ENCODE measurements at regions not wholly inside any gene's neighbourhood (a gene's known extent, or its start where the extent isn't known, plus 50 kb on each side); places are given as distances from the start of the nearest gene placed in this dataset.

- no peak overlapping the region for H2BK120ac ChIP-seq (ENCODE audit: low read depth, low read length)
- no peak overlapping the region for H2BK12ac ChIP-seq (ENCODE audit: low read length in 2 of 2)
- no peak overlapping the region for H3K4ac ChIP-seq (ENCODE audit: low read depth in 1 of 2, low read length in 2 of 2)
- H3K4me1 ChIP-seq (ENCODE audit: control insufficient read depth, insufficient read depth, low read depth, low read length), result no peaks in the 10 kb centered on the region
- no peak overlapping the region for H2BK15ac ChIP-seq (ENCODE audit: low read depth, poor library complexity, severe bottlenecking)
- no peaks in the 10 kb centered on the region for H3K79me1 ChIP-seq (replicated peaks; ENCODE audit: low read length, poor library complexity, severe bottlenecking)
- no peak overlapping the region for H3K18ac ChIP-seq (ENCODE audit: low read depth in 1 of 2, low read length in 2 of 2)
- DNase-seq, result no peak
- no peak overlapping the region for H3K4me2 ChIP-seq (ENCODE audit: low read length, poor library complexity, severe bottlenecking)
- H2AFZ ChIP-seq (ENCODE audit: low read depth, low read length), result no peak overlapping the region
- H3K9ac ChIP-seq (ENCODE audit: low read length), result no peak overlapping the region
- no peak overlapping the region for H3K14ac ChIP-seq (ENCODE audit: low read length in 2 of 2)
- H4K91ac ChIP-seq (ENCODE audit: low read length), result no peak overlapping the region
- no peak overlapping the region for H2AK5ac ChIP-seq (ENCODE audit: low read length, severe bottlenecking)
- no peak overlapping the region for H3K4me3 ChIP-seq (ENCODE audit: insufficient read depth in 1 of 2, low read depth in 1 of 2, low read length in 2 of 2)
- H4K8ac ChIP-seq (ENCODE audit: low read length), result no peak overlapping the region
- no peak overlapping the region for H2BK5ac ChIP-seq (ENCODE audit: low read depth, low read length, poor library complexity, severe bottlenecking)
- H3K27me3 ChIP-seq (ENCODE audit: control insufficient read depth in 1 of 2, insufficient read depth in 1 of 2, low read length in 2 of 2), result no peaks in the 10 kb centered on the region
- no peaks in the 10 kb centered on the region for H3K36me3 ChIP-seq (ENCODE audit: control insufficient read depth in 1 of 2, insufficient read depth in 2 of 2, low read depth in 1 of 2, low read length in 2 of 2)
- H3K27ac ChIP-seq (ENCODE audit: low read length, poor library complexity, severe bottlenecking), result no peak overlapping the region
- no peaks in the 10 kb centered on the region for H3K9me3 ChIP-seq (ENCODE audit: control insufficient read depth, low read length)
- H3K23ac ChIP-seq (ENCODE audit: low read length in 2 of 2), result no peak overlapping the region
- WGBS, result 100% methylated on average over 4 of the region's 4 CpGs
These were observed 81.5 kb upstream of the PLEKHG7 start for GRCh38 chr12:92621312-92621711.

DNA sequence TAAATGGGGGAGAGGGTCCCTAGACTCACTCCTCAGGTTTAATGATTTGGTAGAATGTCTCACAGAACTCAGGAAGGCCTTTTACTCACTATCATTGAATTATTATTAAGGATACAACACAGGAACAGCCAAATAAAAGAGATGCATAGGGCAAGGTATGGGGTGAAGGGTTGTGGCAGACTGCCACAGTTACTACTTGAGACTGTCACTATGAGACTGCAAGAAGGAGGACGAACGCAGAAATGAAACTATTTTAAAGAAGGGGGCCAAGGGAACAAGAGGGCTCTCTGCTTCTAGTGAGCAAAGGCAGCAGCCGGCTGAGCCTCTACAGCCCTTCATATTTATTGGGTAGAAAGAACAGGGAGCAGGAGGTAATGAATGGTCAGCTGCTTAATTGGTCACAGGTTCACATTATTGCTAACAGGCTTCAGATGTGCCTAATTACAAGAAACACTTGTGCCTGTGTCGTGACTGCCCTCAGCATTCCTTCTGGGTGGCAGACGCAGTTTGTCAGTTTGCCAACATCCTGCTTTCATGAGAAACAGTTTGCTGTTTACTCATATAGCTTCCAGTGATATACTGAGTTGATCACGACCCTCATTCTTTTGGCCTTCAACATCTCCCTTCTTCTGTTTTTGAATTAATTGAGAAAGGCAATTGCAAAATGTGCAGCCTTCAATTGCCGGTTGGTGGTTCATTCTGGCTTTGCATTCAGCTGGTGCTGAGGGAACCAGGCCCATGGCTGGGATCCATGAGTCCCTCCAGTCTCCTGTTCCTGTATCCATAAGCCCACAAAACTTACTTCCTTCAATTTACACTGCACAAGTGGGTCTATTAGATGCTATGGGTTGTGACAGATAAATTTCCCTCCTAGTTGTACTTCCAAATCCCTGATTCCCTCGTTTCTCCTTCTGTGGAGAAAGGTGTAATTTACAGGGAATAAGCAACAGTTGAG is 82.8 kb upstream of the PLEKHG7 start:
- H3K9me3 ChIP-seq (ENCODE audit: control insufficient read depth, low read length), result no peaks in the 10 kb centered on the region

DNA sequence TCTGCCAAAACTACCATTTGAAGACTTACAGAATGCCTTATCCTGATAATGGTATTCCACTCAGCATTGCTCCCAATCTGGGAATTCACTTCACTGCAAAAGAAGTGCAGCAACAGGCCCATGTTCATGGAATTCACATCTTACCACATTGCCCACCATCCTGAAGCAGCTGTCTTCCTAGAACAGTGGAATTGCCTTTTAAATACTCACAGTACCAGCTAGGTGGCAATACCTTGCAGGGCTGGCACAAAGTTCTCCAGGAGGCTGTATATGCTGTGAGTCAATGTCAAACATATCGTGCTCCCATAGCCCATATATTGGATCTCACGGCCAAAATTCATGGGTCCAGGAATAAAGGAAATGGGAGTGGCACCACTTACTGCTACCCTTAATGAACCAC is 83.8 kb upstream of the PLEKHG7 start:
- Histone ChIP-seq H3K18ac (ENCODE audit: low read depth in 1 of 2, low read length in 2 of 2) (no peak overlapping the region), H2BK5ac (ENCODE audit: low read depth, low read length, poor library complexity, severe bottlenecking) (no peak overlapping the region), H3K36me3 (ENCODE audit: control insufficient read depth in 1 of 2, insufficient read depth in 2 of 2, low read depth in 1 of 2, low read length in 2 of 2) (no peaks in the 10 kb centered on the region), H3K79me1 (replicated peaks; ENCODE audit: low read length, poor library complexity, severe bottlenecking) (no peaks in the 10 kb centered on the region), H3K27ac (ENCODE audit: low read length, poor library complexity, severe bottlenecking) (no peak overlapping the region), H3K4me1 (ENCODE audit: control insufficient read depth, insufficient read depth, low read depth, low read length) (no peaks in the 10 kb centered on the region), H2BK15ac (ENCODE audit: low read depth, poor library complexity, severe bottlenecking) (no peak overlapping the region), H3K27me3 (ENCODE audit: control insufficient read depth in 1 of 2, insufficient read depth in 1 of 2, low read length in 2 of 2) (no peaks in the 10 kb centered on the region), H2BK120ac (ENCODE audit: low read depth, low read length) (no peak overlapping the region), H3K4me3 (ENCODE audit: insufficient read depth in 1 of 2, low read depth in 1 of 2, low read length in 2 of 2) (no peak overlapping the region), H3K23ac (ENCODE audit: low read length in 2 of 2) (no peak overlapping the region), H2BK12ac (ENCODE audit: low read length in 2 of 2) (peak overlapping the region in 1 of 2 experiments; percentile 44), H4K8ac (ENCODE audit: low read length) (no peak overlapping the region), H3K14ac (ENCODE audit: low read length in 2 of 2) (no peak overlapping the region), H3K9ac (ENCODE audit: low read length) (no peak overlapping the region), H3K4ac (ENCODE audit: low read depth in 1 of 2, low read length in 2 of 2) (no peak overlapping the region), H2AK5ac (ENCODE audit: low read length, severe bottlenecking) (no peak overlapping the region), H4K91ac (ENCODE audit: low read length) (no peak overlapping the region), H3K4me2 (ENCODE audit: low read length, poor library complexity, severe bottlenecking) (no peak overlapping the region), H3K9me3 (ENCODE audit: control insufficient read depth, low read length) (no peaks in the 10 kb centered on the region), H2AFZ (ENCODE audit: low read depth, low read length) (no peak overlapping the region)
- no peak for DNase-seq
- 98% methylated on average over 2 of the region's 2 CpGs for WGBS

More for the DNA sequence above, 82.8 kb upstream of the PLEKHG7 start:
- no peak overlapping the region for H4K91ac ChIP-seq (ENCODE audit: low read length)
- no peak overlapping the region for H2BK15ac ChIP-seq (ENCODE audit: low read depth, poor library complexity, severe bottlenecking)
- peak; percentile 34 for DNase-seq
- no peaks in the 10 kb centered on the region for H3K27me3 ChIP-seq (ENCODE audit: control insufficient read depth in 1 of 2, insufficient read depth in 1 of 2, low read length in 2 of 2)
- no peak overlapping the region for H3K4me2 ChIP-seq (ENCODE audit: low read length, poor library complexity, severe bottlenecking)
- no peak overlapping the region for H2AK5ac ChIP-seq (ENCODE audit: low read length, severe bottlenecking)
- no peak overlapping the region for H2BK120ac ChIP-seq (ENCODE audit: low read depth, low read length)
- no peaks in the 10 kb centered on the region for H3K36me3 ChIP-seq (ENCODE audit: control insufficient read depth in 1 of 2, insufficient read depth in 2 of 2, low read depth in 1 of 2, low read length in 2 of 2)
- no peak overlapping the region for H2BK12ac ChIP-seq (ENCODE audit: low read length in 2 of 2)
- H2AFZ ChIP-seq (ENCODE audit: low read depth, low read length), result peak overlapping the region; percentile 14
- no peak overlapping the region for H2BK5ac ChIP-seq (ENCODE audit: low read depth, low read length, poor library complexity, severe bottlenecking)
- H3K14ac ChIP-seq (ENCODE audit: low read length in 2 of 2), result no peak overlapping the region
- no peak overlapping the region for H3K27ac ChIP-seq (ENCODE audit: low read length, poor library complexity, severe bottlenecking)
- no peaks in the 10 kb centered on the region for H3K4me1 ChIP-seq (ENCODE audit: control insufficient read depth, insufficient read depth, low read depth, low read length)
- no peak overlapping the region for H3K9ac ChIP-seq (ENCODE audit: low read length)
- H3K18ac ChIP-seq (ENCODE audit: low read depth in 1 of 2, low read length in 2 of 2), result no peak overlapping the region
- 55% methylated on average over 7 of the region's 8 CpGs for WGBS
- H3K4ac ChIP-seq (ENCODE audit: low read depth in 1 of 2, low read length in 2 of 2), result no peak overlapping the region
- H4K8ac ChIP-seq (ENCODE audit: low read length), result peak overlapping the region; percentile 43
- H3K79me1 ChIP-seq (replicated peaks; ENCODE audit: low read length, poor library complexity, severe bottlenecking), result no peaks in the 10 kb centered on the region
- no peak overlapping the region for H3K4me3 ChIP-seq (ENCODE audit: insufficient read depth in 1 of 2, low read depth in 1 of 2, low read length in 2 of 2)
- H3K23ac ChIP-seq (ENCODE audit: low read length in 2 of 2), result no peak overlapping the region

DNA sequence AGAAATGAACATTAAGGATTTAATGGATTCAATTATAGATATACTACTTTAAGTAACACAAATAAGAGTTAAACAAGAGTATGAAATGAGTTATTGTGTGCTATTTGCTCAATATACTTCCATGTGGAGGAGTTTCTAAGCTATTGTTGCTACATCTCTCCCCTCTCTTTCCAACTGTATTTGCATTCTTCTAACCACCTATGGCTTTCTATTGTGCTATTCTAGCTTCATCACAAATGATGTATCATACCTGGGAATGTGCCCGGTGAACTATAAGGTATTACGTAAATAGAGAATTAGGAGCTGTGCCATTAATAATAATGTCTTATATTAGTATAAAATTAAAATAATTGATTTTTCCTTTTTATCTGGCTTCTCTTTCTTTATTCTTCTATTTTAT is 87.1 kb upstream of the PLEKHG7 start:
- H2AK5ac ChIP-seq (ENCODE audit: low read length, severe bottlenecking), result no peak overlapping the region
- H3K4ac ChIP-seq (ENCODE audit: low read depth in 1 of 2, low read length in 2 of 2), result no peak overlapping the region
- no peaks in the 10 kb centered on the region for H3K9me3 ChIP-seq (ENCODE audit: control insufficient read depth, low read length)
- H3K4me2 ChIP-seq (ENCODE audit: low read length, poor library complexity, severe bottlenecking), result no peak overlapping the region
- H3K79me1 ChIP-seq (replicated peaks; ENCODE audit: low read length, poor library complexity, severe bottlenecking), result no peaks in the 10 kb centered on the region
- H4K8ac ChIP-seq (ENCODE audit: low read length), result no peak overlapping the region
- H3K9ac ChIP-seq (ENCODE audit: low read length), result no peak overlapping the region
- H2BK15ac ChIP-seq (ENCODE audit: low read depth, poor library complexity, severe bottlenecking), result no peak overlapping the region
- H3K4me1 ChIP-seq (ENCODE audit: control insufficient read depth, insufficient read depth, low read depth, low read length), result no peaks in the 10 kb centered on the region
- H3K14ac ChIP-seq (ENCODE audit: low read length in 2 of 2), result no peak overlapping the region
- no peak overlapping the region for H3K27ac ChIP-seq (ENCODE audit: low read length, poor library complexity, severe bottlenecking)
- H2BK12ac ChIP-seq (ENCODE audit: low read length in 2 of 2), result no peak overlapping the region
- no peak overlapping the region for H3K4me3 ChIP-seq (ENCODE audit: insufficient read depth in 1 of 2, low read depth in 1 of 2, low read length in 2 of 2)
- H3K18ac ChIP-seq (ENCODE audit: low read depth in 1 of 2, low read length in 2 of 2), result no peak overlapping the region
- no peak overlapping the region for H2BK5ac ChIP-seq (ENCODE audit: low read depth, low read length, poor library complexity, severe bottlenecking)
- H2BK120ac ChIP-seq (ENCODE audit: low read depth, low read length), result no peak overlapping the region
- no peak overlapping the region for H4K91ac ChIP-seq (ENCODE audit: low read length)
- DNase-seq, result no peak
- no CpG with 5 or more reads among the region's 2 CpGs for WGBS
- no peaks in the 10 kb centered on the region for H3K27me3 ChIP-seq (ENCODE audit: control insufficient read depth in 1 of 2, insufficient read depth in 1 of 2, low read length in 2 of 2)
- H3K36me3 ChIP-seq (ENCODE audit: control insufficient read depth in 1 of 2, insufficient read depth in 2 of 2, low read depth in 1 of 2, low read length in 2 of 2), result no peaks in the 10 kb centered on the region
- no peak overlapping the region for H3K23ac ChIP-seq (ENCODE audit: low read length in 2 of 2)
- H2AFZ ChIP-seq (ENCODE audit: low read depth, low read length), result no peak overlapping the region

Measured in mesenchymal stem cell (in vitro differentiated cells and primary cell).